Coronary artery (tissue), 2 donors: ENCODE measurements at regions not wholly inside any gene's neighbourhood (a gene's known extent, or its start where the extent isn't known, plus 50 kb on each side); places are given as distances from the start of the nearest gene placed in this dataset.
"Not testable (repeated sequence)": the region's sequence is repeated elsewhere in the genome, so short reads cannot be mapped to it uniquely, and the experiment has no call there.

Source experiments
- DNase-seq: peaks from one replicate; pipeline ENCODE4 v3.0.0-alpha.2; 2017; ENCODE audit warnings: low spot score
- H3K27ac ChIP-seq, 2 donors: fragments of 200-600 bp; sonication (generic); one replicate each; pipeline ENCODE4 v1.5.1; 2016 to 2019
- H3K4me3 ChIP-seq: fragments of 200-600 bp; sonication (generic); 2 replicates; pipeline ENCODE4 v1.5.1; 2016; ENCODE audit warnings: mild to moderate bottlenecking, moderate library complexity
- CTCF ChIP-seq: fragments of 200-600 bp; sonication (generic); IDR thresholded peaks from one replicate; pipeline ENCODE4 v1.5.1; 2019; ENCODE audit warnings: antibody characterized with exemption

DNA sequence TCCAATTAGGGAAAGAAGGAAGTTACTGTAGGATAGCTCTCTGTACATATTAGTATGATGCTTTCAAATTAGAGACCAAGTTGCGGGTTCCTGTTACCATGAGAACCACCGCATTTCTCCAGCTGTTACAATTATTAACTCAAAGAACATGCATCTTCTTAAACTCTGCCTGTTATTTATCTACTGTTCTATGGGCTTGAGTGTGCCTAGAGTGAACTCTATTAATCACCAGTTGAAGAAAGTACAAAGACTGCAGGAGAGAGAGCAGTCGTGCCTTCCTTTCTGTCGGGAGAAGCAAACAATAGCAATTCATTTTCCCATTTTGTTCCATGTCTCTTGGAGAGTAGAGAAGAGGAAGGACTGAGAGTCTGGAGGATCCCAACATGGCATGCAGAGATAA, 1071.2 kb downstream of the TYW1 start:
- Histone ChIP-seq H3K27ac (no peak overlapping the region), H3K4me3 (no peak overlapping the region)
- TF ChIP-seq CTCF: no peak
- DNase-seq: no peak

GRCh38 chr7:68070992-68071391, 1074.4 kb downstream of the TYW1 start:
- Histone ChIP-seq H3K4me3 (no peak overlapping the region), H3K27ac (no peak overlapping the region)
- DNase-seq: no peak
- no peak for TF ChIP-seq CTCF

GRCh38 chr7:68073701-68074100, 1077.1 kb downstream of the TYW1 start:
- H3K4me3 ChIP-seq: no peak overlapping the region
- no peak overlapping the region for H3K27ac ChIP-seq
- DNase-seq: no peak
- TF ChIP-seq CTCF: no peak

- no peak for TF ChIP-seq CTCF
- H3K4me3 ChIP-seq: no peak overlapping the region
- H3K27ac ChIP-seq: no peak overlapping the region
- no peak for DNase-seq
Measured at GRCh38 chr7:68074242-68074641, 1077.6 kb downstream of the TYW1 start.

DNA sequence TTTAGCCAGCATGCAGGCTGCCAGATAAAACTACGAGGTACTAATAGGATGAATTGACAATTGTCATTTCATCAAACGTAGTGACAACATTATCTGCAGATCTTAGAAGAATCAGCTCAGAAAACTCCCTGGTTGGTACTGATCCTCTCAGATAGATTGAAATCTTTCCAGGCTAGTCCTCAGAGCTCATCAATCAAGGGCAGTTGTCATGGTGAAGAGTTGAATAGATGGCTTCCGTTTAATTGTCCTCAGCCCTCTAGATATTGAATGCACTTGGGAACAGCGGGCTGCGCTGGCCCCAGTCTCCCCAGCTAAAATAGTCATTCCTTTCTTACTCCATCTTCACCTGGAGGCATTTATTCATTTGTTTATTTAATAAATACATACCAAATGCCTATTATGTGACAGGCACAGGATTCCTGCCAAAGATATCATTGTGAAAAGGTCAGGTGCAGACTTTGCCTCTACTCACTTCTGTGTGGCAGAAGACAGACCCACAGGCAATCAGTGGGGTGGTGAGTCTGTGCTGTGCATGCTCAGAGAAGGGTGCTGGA, 1081.6 kb downstream of the TYW1 start:
- Histone ChIP-seq H3K4me3 (no peak overlapping the region), H3K27ac (no peak overlapping the region)
- DNase-seq: no peak
- TF ChIP-seq CTCF: no peak

DNA sequence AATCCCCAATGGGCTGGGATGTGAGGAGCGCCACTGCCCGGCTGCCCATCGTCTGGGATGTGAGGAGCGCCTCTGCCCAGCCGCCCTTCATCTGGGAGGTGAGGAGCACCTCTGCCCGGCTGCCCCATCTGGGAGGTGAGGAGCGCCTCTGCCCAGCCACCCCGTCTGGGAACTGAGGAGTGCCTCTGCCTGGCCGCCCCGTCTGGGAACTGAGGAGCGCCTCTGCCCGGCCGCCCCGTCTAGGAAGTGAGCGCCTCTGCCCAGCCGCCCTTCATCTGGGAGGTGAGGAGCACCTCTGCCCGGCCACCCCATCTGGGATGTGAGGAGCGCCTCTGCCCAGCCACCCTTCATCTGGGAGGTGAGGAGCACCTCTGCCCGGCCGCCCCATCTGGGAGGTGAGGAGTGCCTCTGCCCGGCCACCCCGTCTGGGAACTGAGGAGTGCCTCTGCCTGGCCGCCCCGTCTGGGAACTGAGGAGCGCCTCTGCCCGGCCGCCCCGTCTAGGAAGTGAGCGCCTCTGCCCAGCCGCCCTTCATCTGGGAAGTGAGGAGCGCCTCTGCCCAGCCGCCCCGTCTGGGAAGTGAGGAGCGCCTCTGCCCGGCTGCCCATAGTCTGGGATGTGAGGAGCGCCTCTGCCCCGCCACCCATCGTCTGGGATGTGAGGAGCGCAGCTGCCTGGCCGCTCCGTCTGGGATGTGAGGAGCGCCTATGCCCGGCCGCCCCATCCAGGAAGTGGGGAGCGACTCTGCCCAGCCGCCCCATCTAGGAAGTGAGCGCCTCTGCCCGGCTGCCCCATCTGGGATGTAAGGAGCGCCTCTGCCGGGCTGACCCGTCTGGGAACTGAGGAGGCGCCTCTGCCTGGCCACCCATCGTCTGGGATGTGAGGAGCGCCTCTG, 1085.7 kb downstream of the TYW1 start:
- H3K27ac ChIP-seq, H3K4me3 ChIP-seq, DNase-seq: not testable (repeated sequence)

- not testable (repeated sequence) for DNase-seq, H3K27ac ChIP-seq, H3K4me3 ChIP-seq
Measured at GRCh38 chr7:68082961-68083657, 1086.5 kb downstream of the TYW1 start.

GRCh38 chr7:68087401-68087800, 1090.8 kb downstream of the TYW1 start:
- no peak for DNase-seq
- H3K4me3 ChIP-seq: no peak overlapping the region
- TF ChIP-seq CTCF: no peak

More at GRCh38 chr7:68087401-68087800, 1090.8 kb downstream of the TYW1 start:
- H3K27ac ChIP-seq: no peak overlapping the region
